Esophagus muscularis mucosa (tissue), 4 donors: ENCODE measurements at regions not wholly inside any gene's neighbourhood (a gene's known extent, or its start where the extent isn't known, plus 50 kb on each side); places are given as distances from the start of the nearest gene placed in this dataset.
A peak's percentile ranks its signal among the peaks of the same experiment; 100 is the strongest.

ENCODE experiments used
- DNase-seq: peaks from one replicate; pipeline ENCODE4 v3.0.0-alpha.2; 2017; ENCODE audit errors: extremely low spot score
- H3K27ac ChIP-seq, 4 donors: fragments of 200-600 bp; sonication (generic); replicated peaks in 1 of 4; 1 replicate in 3 of 4; 2 replicates in 1 of 4; pipeline ENCODE4 v1.5.1; 2016 to 2019; ENCODE audit warnings: mild to moderate bottlenecking in 1 of 4
- H3K27me3 ChIP-seq, 4 donors: fragments of 200-600 bp; sonication (generic); one replicate each; pipeline versions ENCODE4 v1.5.1 to v1.6.0; 2016 to 2019
- H3K36me3 ChIP-seq, 4 donors: fragments of 200-600 bp; sonication (generic); one replicate each; pipeline ENCODE4 v1.5.1; 2016 to 2019
- H3K4me1 ChIP-seq, 4 donors: fragments of 200-600 bp; sonication (generic); one replicate each; pipeline ENCODE4 v1.5.1; 2016 to 2019
- H3K4me3 ChIP-seq, 4 donors: fragments of 200-600 bp; sonication (generic); 1 replicate in 2 of 4; 2 replicates in 2 of 4; pipeline ENCODE4 v1.5.1; 2016 to 2019; ENCODE audit warnings: mild to moderate bottlenecking in 4 of 4, moderate library complexity in 1 of 4
- H3K9me3 ChIP-seq, 4 donors: fragments of 200-600 bp; sonication (generic); 1 replicate in 3 of 4; 2 replicates in 1 of 4; pipeline ENCODE4 v1.5.1; 2016 to 2019
- EP300 ChIP-seq: sonication (generic); formaldehyde crosslinking; IDR thresholded peaks from one replicate; pipeline ENCODE4 v1.6.1; 2017; ENCODE audit warnings: antibody characterized with exemption
- POLR2A ChIP-seq: fragments of 450-650 bp; IDR thresholded peaks from one replicate; pipeline ENCODE4 v1.6.1; 2017; ENCODE audit warnings: antibody characterized with exemption, moderate library complexity, mild to moderate bottlenecking, low read depth
- POLR2AphosphoS5 ChIP-seq, 2 donors: sonication (generic); formaldehyde crosslinking; IDR thresholded peaks; one replicate each; pipeline ENCODE4 v1.6.1; 2017; ENCODE audit warnings: antibody characterized with exemption in 2 of 2
- WGBS: methylation state at CpG from one replicate; pipeline ENCODE4 v1.1.5; 2018; 5-methylcytosine and 5-hydroxymethylcytosine counted together
- intact Hi-C: fragments of 100-400 bp; cut with DNase I; formaldehyde crosslinking; loops from one replicate; pipeline ENCODE4 v1.15.1; 2023
- TF ChIP-seq, protein P1 (sequence below), 3 experiments: fragments of 200-600 bp in 2 of 3; fragments of 450-650 bp in 1 of 3; sonication (generic) in 2 of 3; IDR thresholded peaks; one replicate each; pipeline ENCODE4 v1.5.1; 2017 to 2019; ENCODE audit warnings: antibody characterized with exemption in 3 of 3, mild to moderate bottlenecking in 2 of 3, moderate library complexity in 1 of 3

DNA sequence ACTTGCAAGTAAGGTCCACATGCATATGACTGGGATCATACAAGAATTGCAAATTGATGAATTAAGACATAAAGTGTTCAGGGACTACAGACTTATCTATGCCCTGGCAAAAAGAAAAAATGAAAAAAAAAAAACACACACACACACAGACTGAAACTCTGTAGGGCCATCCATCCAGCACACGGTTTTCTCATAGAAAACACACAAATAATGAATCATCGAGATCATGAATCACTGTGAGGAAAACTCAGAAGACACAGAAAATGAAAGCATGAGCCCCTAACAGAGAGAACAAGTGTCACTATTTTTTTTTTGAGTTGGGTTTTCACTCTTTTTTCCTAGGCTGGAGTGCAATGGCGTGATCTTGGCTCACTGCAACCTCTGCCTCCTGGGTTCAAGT is 185.2 kb downstream of the IRX2 start:
- WGBS = 65% methylated on average over 3 of the region's 3 CpGs
- intact Hi-C loops = no loop called here
- H3K4me1 ChIP-seq = no peaks in the 10 kb centered on the region
- peaks cover 0 to 5% (median 0%) of the 10 kb centered on the region in 4 donors for H3K9me3 ChIP-seq
- no peak overlapping the region for H3K27ac ChIP-seq
- H3K36me3 ChIP-seq = no peaks in the 10 kb centered on the region
- no peak for TF ChIP-seq POLR2AphosphoS5 (IDR thresholded peaks at IDR 0.05)
- no peak for TF ChIP-seq EP300
- TF ChIP-seq, protein P1, sequence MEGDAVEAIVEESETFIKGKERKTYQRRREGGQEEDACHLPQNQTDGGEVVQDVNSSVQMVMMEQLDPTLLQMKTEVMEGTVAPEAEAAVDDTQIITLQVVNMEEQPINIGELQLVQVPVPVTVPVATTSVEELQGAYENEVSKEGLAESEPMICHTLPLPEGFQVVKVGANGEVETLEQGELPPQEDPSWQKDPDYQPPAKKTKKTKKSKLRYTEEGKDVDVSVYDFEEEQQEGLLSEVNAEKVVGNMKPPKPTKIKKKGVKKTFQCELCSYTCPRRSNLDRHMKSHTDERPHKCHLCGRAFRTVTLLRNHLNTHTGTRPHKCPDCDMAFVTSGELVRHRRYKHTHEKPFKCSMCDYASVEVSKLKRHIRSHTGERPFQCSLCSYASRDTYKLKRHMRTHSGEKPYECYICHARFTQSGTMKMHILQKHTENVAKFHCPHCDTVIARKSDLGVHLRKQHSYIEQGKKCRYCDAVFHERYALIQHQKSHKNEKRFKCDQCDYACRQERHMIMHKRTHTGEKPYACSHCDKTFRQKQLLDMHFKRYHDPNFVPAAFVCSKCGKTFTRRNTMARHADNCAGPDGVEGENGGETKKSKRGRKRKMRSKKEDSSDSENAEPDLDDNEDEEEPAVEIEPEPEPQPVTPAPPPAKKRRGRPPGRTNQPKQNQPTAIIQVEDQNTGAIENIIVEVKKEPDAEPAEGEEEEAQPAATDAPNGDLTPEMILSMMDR (IDR thresholded peaks at IDR 0.05) = no peak
- no peak for TF ChIP-seq POLR2A
- no peak for DNase-seq
- peaks cover 0 to 27% (median 0%) of the 10 kb centered on the region in 4 donors for H3K27me3 ChIP-seq
- H3K4me3 ChIP-seq = no peak overlapping the region

DNA sequence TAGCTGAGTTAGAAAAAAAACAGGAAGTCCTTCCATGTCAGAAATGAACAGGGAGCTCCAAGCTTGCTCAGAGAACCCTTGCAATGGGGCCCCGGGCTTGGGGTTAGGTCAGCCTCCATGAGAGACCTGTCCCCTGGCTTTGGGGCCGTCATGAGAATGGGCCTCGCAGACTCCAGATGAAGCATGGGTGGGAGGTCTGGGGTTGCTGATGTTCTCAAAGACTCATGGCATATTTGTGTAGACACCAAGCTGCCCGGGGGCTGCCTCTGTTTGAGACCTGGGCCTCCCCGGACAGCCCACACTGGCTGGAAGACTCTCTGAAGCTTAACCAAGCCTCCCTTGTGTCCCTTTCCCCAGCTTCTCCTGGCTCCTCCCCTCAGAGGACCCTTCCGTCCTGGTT is 186.3 kb downstream of the IRX2 start:
- intact Hi-C loops = no loop called here
- peaks cover 0 to 26% (median 0%) of the 10 kb centered on the region in 4 donors for H3K27me3 ChIP-seq
- peak; percentile 85 for DNase-seq
- no peak for TF ChIP-seq EP300
- TF ChIP-seq, protein P1 (IDR thresholded peaks at IDR 0.05) = no peak
- no peak for TF ChIP-seq POLR2A
- TF ChIP-seq POLR2AphosphoS5 (IDR thresholded peaks at IDR 0.05) = no peak
- peaks cover 0 to 5% (median 0%) of the 10 kb centered on the region in 4 donors for H3K9me3 ChIP-seq
- H3K36me3 ChIP-seq = no peaks in the 10 kb centered on the region
- no peaks in the 10 kb centered on the region for H3K4me1 ChIP-seq
- 78% methylated on average over 6 of the region's 6 CpGs for WGBS
- H3K4me3 ChIP-seq = no peak overlapping the region
- no peak overlapping the region for H3K27ac ChIP-seq

DNA sequence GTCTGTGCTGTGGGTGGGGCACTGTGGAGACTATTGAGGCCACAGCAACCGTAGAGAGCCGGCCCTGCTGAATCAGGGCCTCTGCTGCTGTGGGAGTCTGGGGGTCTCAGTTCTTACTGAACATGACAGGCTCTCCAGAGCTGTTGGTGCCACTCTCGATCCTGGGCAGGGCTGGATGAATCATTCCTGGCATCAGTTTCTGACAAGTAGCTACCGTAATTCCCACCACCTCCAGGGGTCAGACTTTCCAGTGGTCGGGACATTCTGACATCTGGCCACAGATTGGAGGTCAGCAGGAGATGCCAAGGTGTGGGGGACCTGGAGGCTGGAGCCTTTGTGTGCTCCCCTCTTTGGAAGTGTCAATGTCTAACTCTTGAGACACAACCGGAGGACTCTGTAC is 188.4 kb downstream of the IRX2 start:
- H3K9me3 ChIP-seq = peaks cover 0 to 5% (median 0%) of the 10 kb centered on the region in 4 donors

DNA sequence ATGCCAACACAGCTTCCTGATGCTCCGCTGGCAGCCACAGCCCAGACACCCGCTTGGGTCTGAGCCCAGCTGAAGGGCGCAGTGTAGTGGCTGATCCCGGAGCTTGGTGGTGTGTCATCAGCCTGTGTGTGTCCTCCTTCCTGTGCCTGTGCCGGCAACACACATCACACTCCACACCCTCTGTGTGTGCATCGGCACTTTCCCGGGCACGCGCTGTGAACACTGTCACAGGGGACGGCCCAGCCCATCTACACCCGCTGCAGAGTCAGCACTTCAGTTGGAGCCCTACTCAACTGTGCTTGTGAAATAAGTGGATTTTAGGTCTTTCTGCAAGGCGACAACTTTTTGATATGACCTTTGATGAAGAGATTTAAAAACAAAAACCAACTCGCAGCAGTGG is 189.4 kb downstream of the IRX2 start:
- Histone ChIP-seq H3K27ac (no peak overlapping the region), H3K9me3 (peaks cover 0 to 5% (median 0%) of the 10 kb centered on the region in 4 donors), H3K4me3 (no peak overlapping the region), H3K4me1 (no peaks in the 10 kb centered on the region), H3K27me3 (peaks cover 0 to 16% (median 0%) of the 10 kb centered on the region in 4 donors), H3K36me3 (no peaks in the 10 kb centered on the region)
- intact Hi-C loops = no loop called here
- DNase-seq = peak; percentile 90
- TF ChIP-seq, protein P1 (IDR thresholded peaks at IDR 0.05) = no peak
- TF ChIP-seq EP300 = no peak
- 89% methylated on average over 12 of the region's 13 CpGs for WGBS

More for the DNA sequence above, 188.4 kb downstream of the IRX2 start:
- WGBS = 82% methylated on average over 5 of the region's 6 CpGs
- Histone ChIP-seq H3K36me3 (no peaks in the 10 kb centered on the region), H3K4me1 (no peaks in the 10 kb centered on the region), H3K27ac (no peak overlapping the region), H3K27me3 (peaks cover 0 to 16% (median 0%) of the 10 kb centered on the region in 4 donors), H3K4me3 (no peak overlapping the region)
- DNase-seq = no peak
- intact Hi-C loops = no loop called here
- TF ChIP-seq POLR2AphosphoS5 (IDR thresholded peaks at IDR 0.05) (no peak), EP300 (no peak)
- TF ChIP-seq, protein P1 (IDR thresholded peaks at IDR 0.05) = no peak

DNA sequence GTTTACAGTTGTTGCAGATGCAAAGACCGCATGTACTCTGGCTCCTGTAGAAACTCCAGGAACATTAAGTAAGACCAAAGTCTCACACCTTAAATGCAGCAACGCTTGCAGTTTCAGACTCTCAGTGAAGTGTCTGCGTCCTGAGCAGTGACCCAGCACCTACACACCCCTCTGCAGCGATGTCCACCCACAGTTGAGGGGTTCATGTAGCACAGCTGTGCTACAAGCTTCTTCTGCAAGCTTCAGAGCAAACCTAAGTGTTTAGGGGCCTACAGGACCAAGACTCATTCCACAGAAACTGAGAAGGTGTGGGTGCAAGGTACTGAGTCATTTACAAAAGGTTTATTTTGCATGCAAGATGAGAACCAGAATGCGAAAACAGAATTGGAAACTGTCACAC is 191.0 kb downstream of the IRX2 start:
- no peak overlapping the region for H3K4me3 ChIP-seq
- 92% methylated on average over 5 of the region's 5 CpGs for WGBS

More for the DNA sequence above, 191.0 kb downstream of the IRX2 start:
- TF ChIP-seq POLR2A (no peak), EP300 (no peak)
- H3K27ac ChIP-seq = no peak overlapping the region
- intact Hi-C loops = no loop called here
- no peak for DNase-seq
- H3K36me3 ChIP-seq = no peaks in the 10 kb centered on the region
- peaks cover 0 to 20% (median 0%) of the 10 kb centered on the region in 4 donors for H3K27me3 ChIP-seq
- peaks cover 0 to 11% (median 4%) of the 10 kb centered on the region in 4 donors for H3K9me3 ChIP-seq
- no peaks in the 10 kb centered on the region for H3K4me1 ChIP-seq
